NT2/D1 (cell line): ENCODE measurements at regions not wholly inside any gene's neighbourhood (a gene's known extent, or its start where the extent isn't known, plus 50 kb on each side); places are given as distances from the start of the nearest gene placed in this dataset.

Experiments used
- DNase-seq: peaks from one replicate; pipeline ENCODE4 v3.0.0-alpha.2; 2011; ENCODE audit warnings: low read depth, low spot score
- H3K27me3 ChIP-seq: 2 replicates; pipeline ENCODE4 v1.6.0; 2011; ENCODE audit warnings: mild to moderate bottlenecking; ENCODE audit not compliant: insufficient read length, insufficient read depth
- H3K36me3 ChIP-seq: 2 replicates; pipeline ENCODE4 v1.6.1; 2011; ENCODE audit warnings: mild to moderate bottlenecking, low read length, mixed read lengths; ENCODE audit not compliant: insufficient read depth, insufficient read length
- H3K4me1 ChIP-seq: 2 replicates; pipeline ENCODE4 v1.5.1; 2011; ENCODE audit not compliant: insufficient read depth, insufficient read length
- H3K4me3 ChIP-seq: 2 replicates; pipeline ENCODE4 v1.5.1; 2011; ENCODE audit warnings: low read depth; ENCODE audit not compliant: insufficient read length
- H3K9ac ChIP-seq: 2 replicates; pipeline ENCODE4 v1.6.0; 2011; ENCODE audit warnings: low read depth; ENCODE audit not compliant: insufficient read length
- H3K9me3 ChIP-seq: 2 replicates; pipeline ENCODE4 v1.5.1; 2011; ENCODE audit warnings: mild to moderate bottlenecking, low read length; ENCODE audit not compliant: insufficient read depth
- SUZ12 ChIP-seq: IDR thresholded peaks from 2 replicates; pipeline ENCODE4 v1.6.1; 2011; ENCODE audit not compliant: insufficient read length, insufficient read depth; ENCODE audit errors: extremely low read depth
- YY1 ChIP-seq: IDR thresholded peaks from 2 replicates; pipeline ENCODE4 v1.6.1; 2011; ENCODE audit not compliant: insufficient read length, insufficient read depth
- ZNF274 ChIP-seq: IDR thresholded peaks from 2 replicates; pipeline ENCODE4 v1.6.1; 2011; ENCODE audit warnings: mild to moderate bottlenecking, low read depth, low read length

DNA sequence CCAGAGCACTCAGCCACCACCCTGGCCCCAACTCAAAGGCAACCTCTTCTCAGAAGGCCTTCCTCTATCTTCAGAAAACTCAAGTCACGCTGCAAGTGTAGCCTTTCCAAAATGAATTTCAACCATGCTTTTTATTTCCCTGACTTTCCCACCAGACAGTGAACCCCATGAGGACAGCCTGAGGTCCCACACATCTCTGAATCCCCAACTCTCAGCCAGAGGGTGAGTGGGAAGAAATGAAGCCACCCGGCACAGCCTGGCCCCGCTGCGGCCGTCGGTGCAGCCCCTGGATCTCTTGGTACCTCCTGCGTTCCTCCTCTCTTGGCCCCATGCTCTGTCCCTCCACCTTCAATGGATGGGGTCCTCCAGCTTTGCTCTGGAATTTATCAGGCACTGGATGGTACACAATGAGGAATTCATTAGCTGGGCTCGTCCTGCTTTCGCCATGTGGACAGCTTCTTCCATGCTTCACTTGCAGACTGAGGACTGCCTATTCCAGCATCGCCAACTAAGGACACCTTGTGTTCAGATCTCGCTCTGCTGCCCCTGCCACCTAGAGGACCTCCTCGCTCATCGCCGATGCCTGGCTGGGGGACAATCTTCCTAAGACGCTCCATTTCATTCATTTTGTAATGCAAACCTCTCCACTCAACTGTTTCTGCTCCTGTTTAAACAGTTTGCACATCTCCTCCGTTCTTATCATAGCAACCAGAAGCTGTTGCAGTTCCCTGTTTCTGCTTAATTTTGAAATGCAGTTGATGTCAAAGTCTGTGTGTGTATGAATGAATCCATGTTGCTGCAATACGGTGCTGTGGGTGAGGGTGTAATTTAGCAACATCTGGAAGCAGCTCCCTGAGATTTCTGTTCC, 672.1 kb downstream of the TBC1D22A start:
- Histone ChIP-seq H3K4me1 (no peaks in the 10 kb centered on the region), H3K9ac (no peak overlapping the region), H3K9me3 (peaks cover 16% of the 10 kb centered on the region; the same call in 1 of the 2 replicates), H3K27me3 (no peaks in the 10 kb centered on the region), H3K4me3 (no peak overlapping the region), H3K36me3 (no peaks in the 10 kb centered on the region)
- TF ChIP-seq SUZ12 = no peak
- no peak for TF ChIP-seq YY1
- no peak for TF ChIP-seq ZNF274
- no peak for DNase-seq

DNA sequence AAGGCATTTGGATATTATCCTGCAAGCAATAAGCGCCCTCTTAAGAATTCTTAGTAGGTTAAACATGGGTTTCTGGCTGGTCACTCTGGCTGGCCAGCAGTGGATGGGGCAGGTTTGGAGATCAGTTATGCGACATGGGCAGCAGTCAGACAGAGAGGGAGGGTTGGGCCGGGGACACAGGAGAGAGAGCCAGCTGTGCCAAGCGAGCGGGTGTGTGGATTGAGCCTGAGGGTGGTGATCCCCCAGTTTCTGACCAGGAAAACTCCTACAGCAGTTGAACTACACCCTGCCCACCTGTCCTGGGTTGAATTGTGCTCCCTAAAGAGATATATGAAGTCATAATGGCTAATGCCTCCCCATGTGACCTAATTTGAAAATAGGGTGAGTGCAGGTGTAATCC, 671.2 kb downstream of the TBC1D22A start:
- H3K4me1 ChIP-seq = no peaks in the 10 kb centered on the region

DNA sequence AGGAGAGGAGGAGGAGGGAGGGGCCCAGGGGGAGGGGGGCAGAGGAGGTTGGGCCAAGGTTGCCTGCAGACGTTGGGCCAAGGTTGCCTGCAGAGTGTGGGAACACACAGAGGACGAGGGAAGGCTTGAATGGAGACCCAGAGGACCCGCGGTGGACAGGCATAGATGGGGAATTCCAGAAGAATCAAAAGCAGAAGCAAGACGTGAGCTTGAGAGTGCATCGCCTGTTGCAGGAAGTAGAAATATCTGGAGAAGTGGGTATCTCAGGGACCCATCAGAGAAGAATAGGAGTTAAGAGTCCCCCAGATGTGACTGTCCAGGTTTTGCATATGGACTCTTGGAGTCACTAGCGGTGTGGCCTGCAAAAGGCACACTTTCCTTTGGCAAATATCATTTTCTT, 670.2 kb downstream of the TBC1D22A start:
- Histone ChIP-seq H3K36me3 (no peaks in the 10 kb centered on the region), H3K9me3 (peaks cover 14% of the 10 kb centered on the region; the same call in 1 of the 2 replicates), H3K4me1 (no peaks in the 10 kb centered on the region), H3K9ac (no peak overlapping the region), H3K27me3 (no peaks in the 10 kb centered on the region), H3K4me3 (no peak overlapping the region)
- DNase-seq = no peak
- TF ChIP-seq ZNF274 = no peak
- no peak for TF ChIP-seq YY1
- TF ChIP-seq SUZ12 = no peak

More for the DNA sequence above, 671.2 kb downstream of the TBC1D22A start:
- Histone ChIP-seq H3K36me3 (no peaks in the 10 kb centered on the region), H3K4me3 (no peak overlapping the region), H3K9me3 (peaks cover 14% of the 10 kb centered on the region; the same call in 1 of the 2 replicates), H3K9ac (no peak overlapping the region), H3K27me3 (no peaks in the 10 kb centered on the region)
- DNase-seq = no peak
- no peak for TF ChIP-seq ZNF274
- TF ChIP-seq YY1 = no peak
- TF ChIP-seq SUZ12 = no peak

DNA sequence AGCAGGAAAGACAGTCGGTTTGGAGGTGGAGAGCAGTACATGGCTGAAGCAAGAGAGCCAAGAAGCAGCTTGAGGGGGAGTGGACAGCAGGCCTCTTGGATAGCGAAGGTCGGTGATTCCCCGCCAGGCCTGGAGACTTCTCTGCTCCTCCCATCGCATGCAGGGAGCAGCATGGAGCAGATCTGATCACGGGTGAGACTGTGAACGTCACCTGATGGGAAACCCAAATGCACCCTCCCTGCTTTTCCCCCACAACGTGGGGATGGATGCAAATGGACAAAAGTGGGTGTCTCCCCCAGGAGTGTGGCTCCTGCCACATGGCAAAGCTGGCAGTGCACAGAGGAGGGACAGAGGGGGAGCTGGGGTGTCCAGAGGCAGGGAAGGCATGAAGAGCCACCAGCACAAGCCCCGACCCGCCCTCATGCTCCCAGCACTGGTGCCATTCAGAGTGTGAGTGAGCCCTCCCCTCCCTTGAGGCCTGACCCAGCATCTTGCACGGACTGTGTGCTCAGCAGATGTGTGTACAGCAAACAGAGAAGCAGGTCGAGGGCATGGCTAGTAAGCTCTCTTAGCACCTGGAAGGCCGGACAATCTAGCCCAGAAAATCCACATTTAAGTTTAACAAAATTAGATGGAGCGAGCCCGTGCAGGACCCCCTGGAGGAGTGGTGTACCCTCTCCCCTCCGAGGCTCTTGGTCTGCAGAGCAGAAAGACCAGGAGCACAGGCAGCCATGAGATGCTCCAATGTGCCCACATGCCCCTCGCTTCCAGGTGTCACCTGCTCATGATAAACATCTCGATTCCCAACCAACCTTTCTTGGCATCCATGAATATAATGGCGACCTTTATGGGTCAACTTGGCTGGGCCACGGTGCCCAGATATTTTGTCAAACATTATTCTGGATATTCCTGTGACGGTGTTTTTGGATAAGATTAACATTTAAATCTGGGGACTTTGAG, 661.7 kb downstream of the TBC1D22A start:
- H3K9ac ChIP-seq = no peak overlapping the region
- H3K36me3 ChIP-seq = no peaks in the 10 kb centered on the region
- H3K4me1 ChIP-seq = no peaks in the 10 kb centered on the region
- no peak overlapping the region for H3K4me3 ChIP-seq
- TF ChIP-seq SUZ12 (no peak), ZNF274 (no peak), YY1 (no peak)
- no peaks in the 10 kb centered on the region for H3K27me3 ChIP-seq
- no peaks in the 10 kb centered on the region for H3K9me3 ChIP-seq
- no peak for DNase-seq

DNA sequence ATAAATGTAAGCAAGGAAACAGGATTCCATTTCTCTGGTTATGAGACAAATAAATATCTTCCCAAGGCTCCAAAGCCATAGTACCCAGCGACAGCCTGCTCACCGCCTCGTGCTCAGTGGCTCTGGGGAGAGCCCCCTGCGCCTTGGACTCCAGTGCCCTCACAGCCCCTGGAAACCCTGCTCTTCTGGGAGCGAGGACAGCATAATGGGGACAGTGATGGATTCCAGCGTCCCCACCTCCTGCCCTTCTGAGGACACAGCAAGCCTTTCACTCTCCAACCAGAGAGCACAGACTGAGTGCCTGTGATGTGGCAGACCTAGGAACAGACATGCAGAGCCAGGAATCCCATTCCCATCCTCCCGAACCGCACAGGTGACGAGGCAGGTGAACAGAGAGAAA, 660.8 kb downstream of the TBC1D22A start:
- H3K4me3 ChIP-seq = no peak overlapping the region
- H3K9ac ChIP-seq = no peak overlapping the region
- no peaks in the 10 kb centered on the region for H3K27me3 ChIP-seq
- H3K36me3 ChIP-seq = no peaks in the 10 kb centered on the region
- H3K9me3 ChIP-seq = no peaks in the 10 kb centered on the region
- H3K4me1 ChIP-seq = no peaks in the 10 kb centered on the region
- no peak for TF ChIP-seq ZNF274
- TF ChIP-seq YY1 = no peak
- no peak for TF ChIP-seq SUZ12
- no peak for DNase-seq

DNA sequence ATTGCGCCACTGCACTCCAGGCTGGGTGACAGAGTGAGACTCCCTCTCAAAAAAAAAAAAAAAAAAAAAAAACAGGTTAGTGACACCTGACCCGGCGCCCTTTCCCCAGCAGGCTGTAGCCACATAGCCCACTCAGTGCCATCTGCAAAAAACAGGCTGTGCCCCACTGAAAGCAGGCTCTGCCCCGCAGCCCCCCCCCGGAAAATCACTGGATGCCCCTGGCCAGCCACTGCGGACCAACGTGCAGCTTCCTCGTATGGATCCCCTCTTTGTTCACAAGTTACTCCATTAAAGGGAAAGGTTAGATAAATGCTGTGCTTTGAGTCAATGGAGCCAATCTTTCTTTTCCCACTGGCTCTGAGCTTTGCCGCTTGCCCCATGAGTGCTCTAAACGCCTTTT, 660.3 kb downstream of the TBC1D22A start:
- Histone ChIP-seq H3K36me3 (no peaks in the 10 kb centered on the region), H3K9ac (no peak overlapping the region), H3K4me1 (no peaks in the 10 kb centered on the region), H3K9me3 (no peaks in the 10 kb centered on the region), H3K27me3 (no peaks in the 10 kb centered on the region), H3K4me3 (no peak overlapping the region)
- TF ChIP-seq SUZ12 = no peak
- DNase-seq = no peak

DNA sequence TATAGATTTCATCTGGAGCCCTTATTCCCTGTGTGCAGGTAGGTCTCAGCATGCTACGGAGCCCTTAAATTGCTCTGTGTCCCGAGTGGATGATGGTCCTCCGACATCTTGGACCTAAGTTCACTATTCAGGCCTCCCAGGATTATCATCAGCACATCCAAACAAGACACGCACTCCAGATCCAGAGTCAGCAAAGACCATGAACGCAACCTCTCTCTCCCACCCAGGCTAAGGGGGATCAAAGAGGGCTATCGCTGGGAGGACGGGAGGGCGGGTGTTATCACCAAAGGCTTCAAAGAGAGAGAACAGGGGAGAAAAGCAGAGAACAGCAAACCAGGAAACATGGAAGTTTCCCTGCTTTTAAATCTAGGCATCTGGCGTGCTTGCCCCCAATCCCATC, 659.4 kb downstream of the TBC1D22A start:
- no peak for TF ChIP-seq YY1
- TF ChIP-seq ZNF274 = no peak
- TF ChIP-seq SUZ12 = no peak
- Histone ChIP-seq H3K4me3 (no peak overlapping the region), H3K4me1 (no peaks in the 10 kb centered on the region), H3K9ac (no peak overlapping the region), H3K9me3 (no peaks in the 10 kb centered on the region), H3K36me3 (no peaks in the 10 kb centered on the region), H3K27me3 (no peaks in the 10 kb centered on the region)
- DNase-seq = no peak
